Body of pancreas (tissue), 4 donors: ENCODE measurements at regions not wholly inside any gene's neighbourhood (a gene's known extent, or its start where the extent isn't known, plus 50 kb on each side); places are given as distances from the start of the nearest gene placed in this dataset.

Experiments
- ATAC-seq: fragments of 150-250 bp; one replicate; pipeline ENCODE4 v1.9.1; 2016
- DNase-seq, 4 donors: peaks; one replicate each; pipeline ENCODE4 v3.0.0-alpha.2; 2019
- H3K27ac ChIP-seq, 4 donors: fragments of 200-600 bp; sonication (generic); 1 replicate in 3 of 4; 2 replicates in 1 of 4; pipeline versions ENCODE4 v1.5.1 to v1.6.1; 2016 to 2019; ENCODE audit warnings: mild to moderate bottlenecking in 1 of 4, mixed read lengths in 1 of 4, moderate library complexity in 1 of 4
- H3K27me3 ChIP-seq, 2 donors: fragments of 200-600 bp; sonication (generic); one replicate each; pipeline ENCODE4 v1.6.0; 2016; ENCODE audit warnings: mild to moderate bottlenecking in 1 of 2
- H3K36me3 ChIP-seq, 2 donors: fragments of 200-600 bp; sonication (generic); replicated peaks in 1 of 2; 2 replicates each; pipeline ENCODE4 v1.5.1; 2016; ENCODE audit warnings: low read depth in 2 of 2; ENCODE audit not compliant: insufficient read depth in 1 of 2
- H3K4me1 ChIP-seq: fragments of 200-600 bp; sonication (generic); one replicate; pipeline ENCODE4 v1.6.0; 2016
- H3K4me3 ChIP-seq, 2 donors: fragments of 200-600 bp; sonication (generic); 1 replicate in 1 of 2; 2 replicates in 1 of 2; pipeline ENCODE4 v1.5.1; 2016 to 2019
- H3K9me3 ChIP-seq, 3 donors: fragments of 200-600 bp; sonication (generic); 1 replicate in 2 of 3; 2 replicates in 1 of 3; pipeline ENCODE4 v1.5.1; 2016
- CTCF ChIP-seq, 7 experiments: fragments of 450-650 bp in 4 of 7; fragments of 200-600 bp in 3 of 7; sonication (generic) in 3 of 7; IDR thresholded peaks; one replicate each; pipeline ENCODE4 v1.5.1; 2016 to 2019; ENCODE audit warnings: antibody characterized with exemption in 7 of 7
- POLR2A ChIP-seq, 3 donors: fragments of 450-650 bp; IDR thresholded peaks; one replicate each; pipeline ENCODE4 v1.6.1; 2016; ENCODE audit warnings: antibody characterized with exemption in 3 of 3, mild to moderate bottlenecking in 2 of 3
- WGBS, 2 donors: methylation state at CpG; one replicate each; pipeline ENCODE4 v1.1.5; 2017; 5-methylcytosine and 5-hydroxymethylcytosine counted together
- intact Hi-C: fragments of 100-400 bp; cut with DNase I; formaldehyde crosslinking; loops from one replicate; pipeline ENCODE4 v1.15.1; 2023

- WGBS, 2 donors = 43 to 56% methylated on average over 2 of the region's 2 CpGs
- intact Hi-C loops = no loop called here
- Histone ChIP-seq H3K9me3 (no peaks in the 10 kb centered on the region), H3K4me3 (no peak overlapping the region), H3K36me3 (no peaks in the 10 kb centered on the region), H3K27ac (no peak overlapping the region), H3K4me1 (no peaks in the 10 kb centered on the region), H3K27me3 (no peaks in the 10 kb centered on the region)
- ATAC-seq (no peak), DNase-seq (no peak)
- no peak for TF ChIP-seq POLR2A (IDR thresholded peaks at IDR 0.05)
- no peak for TF ChIP-seq CTCF (IDR thresholded peaks at IDR 0.05)
Measured at GRCh38 chr7:142542942-142543341, 206.3 kb upstream of the PRSS1 start.

GRCh38 chr7:142542105-142542504 lies 207.2 kb upstream of the PRSS1 start:
- no peaks in the 10 kb centered on the region for H3K9me3 ChIP-seq
- no peaks in the 10 kb centered on the region for H3K36me3 ChIP-seq
- no peaks in the 10 kb centered on the region for H3K4me1 ChIP-seq
- TF ChIP-seq CTCF (IDR thresholded peaks at IDR 0.05) (no peak), POLR2A (IDR thresholded peaks at IDR 0.05) (no peak)
- no peaks in the 10 kb centered on the region for H3K27me3 ChIP-seq
- H3K4me3 ChIP-seq = no peak overlapping the region
- intact Hi-C loops = no loop called here
- H3K27ac ChIP-seq = no peak overlapping the region
- DNase-seq = no peak
- WGBS, 2 donors = 68 to 75% methylated on average over 1 of the region's 1 CpG
- no peak for ATAC-seq

GRCh38 chr7:142540371-142540770 lies 208.9 kb upstream of the PRSS1 start:
- TF ChIP-seq CTCF (IDR thresholded peaks at IDR 0.05) = no peak
- no peak for TF ChIP-seq POLR2A (IDR thresholded peaks at IDR 0.05)
- no peaks in the 10 kb centered on the region for H3K36me3 ChIP-seq
- ATAC-seq (no peak), DNase-seq (no peak)
- WGBS, 2 donors = 87 to 88% methylated on average over 2 of the region's 2 CpGs
- intact Hi-C loops = no loop called here
- H3K4me3 ChIP-seq = no peak overlapping the region
- H3K4me1 ChIP-seq = no peaks in the 10 kb centered on the region
- H3K27ac ChIP-seq = no peak overlapping the region
- H3K9me3 ChIP-seq = no peaks in the 10 kb centered on the region
- no peaks in the 10 kb centered on the region for H3K27me3 ChIP-seq

GRCh38 chr7:142539901-142540300 lies 209.4 kb upstream of the PRSS1 start:
- WGBS, 2 donors = 8 to 20% methylated on average over 1 of the region's 1 CpG
- Histone ChIP-seq H3K4me1 (no peaks in the 10 kb centered on the region), H3K9me3 (no peaks in the 10 kb centered on the region), H3K36me3 (no peaks in the 10 kb centered on the region), H3K27ac (no peak overlapping the region), H3K27me3 (no peaks in the 10 kb centered on the region), H3K4me3 (no peak overlapping the region)
- DNase-seq = no peak
- TF ChIP-seq POLR2A (IDR thresholded peaks at IDR 0.05) (no peak), CTCF (IDR thresholded peaks at IDR 0.05) (no peak)
- intact Hi-C loops = no loop called here
- no peak for ATAC-seq

GRCh38 chr7:142537760-142538159 lies 211.5 kb upstream of the PRSS1 start:
- no peak for TF ChIP-seq POLR2A (IDR thresholded peaks at IDR 0.05)
- no peak for TF ChIP-seq CTCF (IDR thresholded peaks at IDR 0.05)
- ATAC-seq = no peak
- H3K4me1 ChIP-seq = no peaks in the 10 kb centered on the region

More at GRCh38 chr7:142537760-142538159, 211.5 kb upstream of the PRSS1 start:
- Histone ChIP-seq H3K4me3 (no peak overlapping the region), H3K36me3 (no peaks in the 10 kb centered on the region), H3K27me3 (no peaks in the 10 kb centered on the region), H3K27ac (no peak overlapping the region), H3K9me3 (no peaks in the 10 kb centered on the region)
- WGBS, 2 donors = 96 to 100% methylated on average over 1 of the region's 1 CpG
- DNase-seq = no peak
- intact Hi-C loops = no loop called here
